ENCODE measurements at regions not wholly inside any gene's neighbourhood (a gene's known extent, or its start where the extent isn't known, plus 50 kb on each side); places are given as distances from the start of the nearest gene placed in this dataset.

GRCh38 chr11:19511066-19511412 lies 201.6 kb upstream of the NAV2 start:
- TF ChIP-seq, protein P1, sequence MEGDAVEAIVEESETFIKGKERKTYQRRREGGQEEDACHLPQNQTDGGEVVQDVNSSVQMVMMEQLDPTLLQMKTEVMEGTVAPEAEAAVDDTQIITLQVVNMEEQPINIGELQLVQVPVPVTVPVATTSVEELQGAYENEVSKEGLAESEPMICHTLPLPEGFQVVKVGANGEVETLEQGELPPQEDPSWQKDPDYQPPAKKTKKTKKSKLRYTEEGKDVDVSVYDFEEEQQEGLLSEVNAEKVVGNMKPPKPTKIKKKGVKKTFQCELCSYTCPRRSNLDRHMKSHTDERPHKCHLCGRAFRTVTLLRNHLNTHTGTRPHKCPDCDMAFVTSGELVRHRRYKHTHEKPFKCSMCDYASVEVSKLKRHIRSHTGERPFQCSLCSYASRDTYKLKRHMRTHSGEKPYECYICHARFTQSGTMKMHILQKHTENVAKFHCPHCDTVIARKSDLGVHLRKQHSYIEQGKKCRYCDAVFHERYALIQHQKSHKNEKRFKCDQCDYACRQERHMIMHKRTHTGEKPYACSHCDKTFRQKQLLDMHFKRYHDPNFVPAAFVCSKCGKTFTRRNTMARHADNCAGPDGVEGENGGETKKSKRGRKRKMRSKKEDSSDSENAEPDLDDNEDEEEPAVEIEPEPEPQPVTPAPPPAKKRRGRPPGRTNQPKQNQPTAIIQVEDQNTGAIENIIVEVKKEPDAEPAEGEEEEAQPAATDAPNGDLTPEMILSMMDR (IDR thresholded peaks at IDR 0.05) = no peak
- no peak for TF ChIP-seq POLR2A (IDR thresholded peaks at IDR 0.05)
